ENCODE measurements at regions not wholly inside any gene's neighbourhood (a gene's known extent, or its start where the extent isn't known, plus 50 kb on each side); places are given as distances from the start of the nearest gene placed in this dataset.

GRCh38 chr18:73848656-73849055 lies 299.0 kb downstream of the FBXO15 start:
- DNase-seq: no peak

- DNase-seq: no peak
Measured at GRCh38 chr18:73843455-73843854, 304.2 kb downstream of the FBXO15 start.

GRCh38 chr18:73842795-73843394 lies 304.7 kb downstream of the FBXO15 start:
- no peak for DNase-seq

- DNase-seq: no peak
Measured at GRCh38 chr18:73841661-73842060, 306.0 kb downstream of the FBXO15 start.

GRCh38 chr18:73840319-73840945 lies 307.2 kb downstream of the FBXO15 start:
- DNase-seq: no peak

GRCh38 chr18:73839441-73839840 lies 308.2 kb downstream of the FBXO15 start:
- DNase-seq: no peak

GRCh38 chr18:73838107-73838506 lies 309.5 kb downstream of the FBXO15 start:
- no peak for DNase-seq

- no peak for DNase-seq
Measured at GRCh38 chr18:73835656-73836364, 311.8 kb downstream of the FBXO15 start.

GRCh38 chr18:73835039-73835438 lies 312.6 kb downstream of the FBXO15 start:
- DNase-seq: no peak

GRCh38 chr18:73831688-73832087 lies 315.9 kb downstream of the FBXO15 start:
- DNase-seq: no peak

GRCh38 chr18:73829146-73829545 lies 318.5 kb downstream of the FBXO15 start:
- DNase-seq: no peak

GRCh38 chr18:73827801-73828200 lies 319.8 kb downstream of the FBXO15 start:
- DNase-seq: no peak

GRCh38 chr18:73826098-73826497 lies 321.5 kb downstream of the FBXO15 start:
- no peak for DNase-seq

- DNase-seq: no peak
Measured at GRCh38 chr18:73824671-73825070, 323.0 kb downstream of the FBXO15 start.

GRCh38 chr18:73812423-73812822 lies 335.2 kb downstream of the FBXO15 start:
- DNase-seq: no peak

- DNase-seq: no peak
Measured at GRCh38 chr18:73807551-73808192, 340.0 kb downstream of the FBXO15 start.

- DNase-seq: no peak
Measured at GRCh38 chr18:73805991-73806390, 341.6 kb downstream of the FBXO15 start.

- no peak for DNase-seq
Measured at GRCh38 chr18:73797419-73797818, 350.2 kb downstream of the FBXO15 start.

- DNase-seq: no peak
Measured at GRCh38 chr18:73793386-73793785, 354.2 kb downstream of the FBXO15 start.

- DNase-seq: no peak
Measured at GRCh38 chr18:73791081-73791480, 356.6 kb downstream of the FBXO15 start.

- DNase-seq: no peak
Measured at GRCh38 chr18:73790587-73790986, 357.0 kb downstream of the FBXO15 start.

GRCh38 chr18:73787316-73787715 lies 360.3 kb downstream of the FBXO15 start:
- no peak for DNase-seq

- DNase-seq: no peak
Measured at GRCh38 chr18:73785300-73785699, 362.3 kb downstream of the FBXO15 start.

GRCh38 chr18:73784853-73785252 lies 362.8 kb downstream of the FBXO15 start:
- no peak for DNase-seq

Measured in NCI-H1048 (cell line).